ENCODE measurements at regions not wholly inside any gene's neighbourhood (a gene's known extent, or its start where the extent isn't known, plus 50 kb on each side); places are given as distances from the start of the nearest gene placed in this dataset.

GRCh38 chr10:131537281-131537680 lies 225.8 kb upstream of the TCERG1L start:
- TF ChIP-seq, protein P1, sequence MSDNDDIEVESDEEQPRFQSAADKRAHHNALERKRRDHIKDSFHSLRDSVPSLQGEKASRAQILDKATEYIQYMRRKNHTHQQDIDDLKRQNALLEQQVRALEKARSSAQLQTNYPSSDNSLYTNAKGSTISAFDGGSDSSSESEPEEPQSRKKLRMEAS (IDR thresholded peaks at IDR 0.05; ENCODE audit: low read depth, low read length) = no peak
- TF ChIP-seq POLR2A (IDR thresholded peaks at IDR 0.05; ENCODE audit: extremely low read depth, insufficient read length) (no peak), MYC (IDR thresholded peaks at IDR 0.05; ENCODE audit: low read depth, low read length) (no peak)
- TF ChIP-seq, protein P2, sequence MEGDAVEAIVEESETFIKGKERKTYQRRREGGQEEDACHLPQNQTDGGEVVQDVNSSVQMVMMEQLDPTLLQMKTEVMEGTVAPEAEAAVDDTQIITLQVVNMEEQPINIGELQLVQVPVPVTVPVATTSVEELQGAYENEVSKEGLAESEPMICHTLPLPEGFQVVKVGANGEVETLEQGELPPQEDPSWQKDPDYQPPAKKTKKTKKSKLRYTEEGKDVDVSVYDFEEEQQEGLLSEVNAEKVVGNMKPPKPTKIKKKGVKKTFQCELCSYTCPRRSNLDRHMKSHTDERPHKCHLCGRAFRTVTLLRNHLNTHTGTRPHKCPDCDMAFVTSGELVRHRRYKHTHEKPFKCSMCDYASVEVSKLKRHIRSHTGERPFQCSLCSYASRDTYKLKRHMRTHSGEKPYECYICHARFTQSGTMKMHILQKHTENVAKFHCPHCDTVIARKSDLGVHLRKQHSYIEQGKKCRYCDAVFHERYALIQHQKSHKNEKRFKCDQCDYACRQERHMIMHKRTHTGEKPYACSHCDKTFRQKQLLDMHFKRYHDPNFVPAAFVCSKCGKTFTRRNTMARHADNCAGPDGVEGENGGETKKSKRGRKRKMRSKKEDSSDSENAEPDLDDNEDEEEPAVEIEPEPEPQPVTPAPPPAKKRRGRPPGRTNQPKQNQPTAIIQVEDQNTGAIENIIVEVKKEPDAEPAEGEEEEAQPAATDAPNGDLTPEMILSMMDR (IDR thresholded peaks at IDR 0.05; ENCODE audit: low read depth, low read length) = no peak

All from NB4 (cell line).